Peyer's patch (tissue), 4 donors: ENCODE measurements at regions not wholly inside any gene's neighbourhood (a gene's known extent, or its start where the extent isn't known, plus 50 kb on each side); places are given as distances from the start of the nearest gene placed in this dataset.

ENCODE experiments used
- DNase-seq, 3 donors: peaks; one replicate each; pipeline ENCODE4 v3.0.0-alpha.2; 2017 to 2019
- H3K27ac ChIP-seq, 4 donors: fragments of 200-600 bp; sonication (generic); one replicate each; pipeline ENCODE4 v1.5.1; 2016 to 2019
- H3K27me3 ChIP-seq, 2 donors: fragments of 200-600 bp; sonication (generic); one replicate each; pipeline ENCODE4 v1.5.1; 2019
- H3K36me3 ChIP-seq, 3 donors: fragments of 200-600 bp; sonication (generic); one replicate each; pipeline ENCODE4 v1.5.1; 2016 to 2019
- H3K4me1 ChIP-seq, 4 donors: fragments of 200-600 bp; sonication (generic); one replicate each; pipeline ENCODE4 v1.5.1; 2016 to 2019
- H3K4me3 ChIP-seq, 4 donors: fragments of 200-600 bp; sonication (generic); 1 replicate in 3 of 4; 2 replicates in 1 of 4; pipeline ENCODE4 v1.5.1; 2016 to 2019; ENCODE audit warnings: mild to moderate bottlenecking in 1 of 4
- H3K9me3 ChIP-seq, 4 donors: fragments of 200-600 bp; sonication (generic); one replicate each; pipeline ENCODE4 v1.5.1; 2016 to 2019; ENCODE audit warnings: mild to moderate bottlenecking in 1 of 4
- CTCF ChIP-seq, 6 experiments: fragments of 450-650 bp in 4 of 6; fragments of 200-600 bp in 2 of 6; sonication (generic) in 1 of 6; IDR thresholded peaks; one replicate each; pipeline ENCODE4 v1.5.1; 2017 to 2019; ENCODE audit warnings: antibody characterized with exemption in 6 of 6, mild to moderate bottlenecking in 3 of 6, moderate library complexity in 1 of 6
- POLR2A ChIP-seq, 2 donors: fragments of 450-650 bp; IDR thresholded peaks; one replicate each; pipeline ENCODE4 v1.5.1; 2017; ENCODE audit warnings: antibody characterized with exemption in 2 of 2, mild to moderate bottlenecking in 2 of 2, moderate library complexity in 2 of 2

- no peak overlapping the region for H3K4me3 ChIP-seq
- TF ChIP-seq POLR2A (IDR thresholded peaks at IDR 0.05) (no peak), CTCF (IDR thresholded peaks at IDR 0.05) (no peak)
- no peaks in the 10 kb centered on the region for H3K36me3 ChIP-seq
- DNase-seq: no peak
- H3K9me3 ChIP-seq: no peaks in the 10 kb centered on the region
- H3K4me1 ChIP-seq: no peaks in the 10 kb centered on the region
- H3K27me3 ChIP-seq: no peaks in the 10 kb centered on the region
- no peak overlapping the region for H3K27ac ChIP-seq
Measured at GRCh38 chr2:224127871-224128501, 88.9 kb upstream of the SERPINE2 start.

- no peaks in the 10 kb centered on the region for H3K4me1 ChIP-seq
- DNase-seq: no peak
Measured at GRCh38 chr2:224126440-224126839, 87.4 kb upstream of the SERPINE2 start.

GRCh38 chr2:224126003-224126402 lies 86.9 kb upstream of the SERPINE2 start:
- Histone ChIP-seq H3K36me3 (no peaks in the 10 kb centered on the region), H3K4me1 (no peaks in the 10 kb centered on the region), H3K9me3 (no peaks in the 10 kb centered on the region), H3K27ac (no peak overlapping the region), H3K27me3 (no peaks in the 10 kb centered on the region), H3K4me3 (no peak overlapping the region)
- TF ChIP-seq CTCF (IDR thresholded peaks at IDR 0.05) (no peak), POLR2A (IDR thresholded peaks at IDR 0.05) (no peak)
- DNase-seq: no peak

More at GRCh38 chr2:224126440-224126839, 87.4 kb upstream of the SERPINE2 start:
- no peak overlapping the region for H3K4me3 ChIP-seq
- H3K27me3 ChIP-seq: no peaks in the 10 kb centered on the region
- H3K27ac ChIP-seq: no peak overlapping the region
- TF ChIP-seq POLR2A (IDR thresholded peaks at IDR 0.05): no peak
- TF ChIP-seq CTCF (IDR thresholded peaks at IDR 0.05): no peak
- H3K9me3 ChIP-seq: no peaks in the 10 kb centered on the region
- no peaks in the 10 kb centered on the region for H3K36me3 ChIP-seq

DNA sequence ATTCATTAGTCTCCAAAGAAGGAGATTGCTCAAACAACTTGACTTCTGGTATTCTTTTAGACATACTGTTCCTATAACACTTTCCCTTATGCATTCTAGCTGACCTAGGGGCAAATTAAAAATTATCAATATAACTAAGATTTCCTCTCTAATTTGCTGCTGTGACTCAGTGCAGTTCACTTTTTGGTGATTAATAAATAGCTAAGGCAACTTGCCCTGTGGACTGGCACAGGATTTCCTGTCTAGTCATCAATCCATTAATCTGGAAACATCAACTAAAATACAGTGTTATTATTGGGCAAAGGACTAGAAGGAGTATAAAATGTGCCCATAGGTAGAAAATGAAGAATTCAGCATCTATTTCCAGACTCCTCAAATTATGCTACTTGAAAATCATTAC lies 83.5 kb upstream of the SERPINE2 start:
- H3K4me1 ChIP-seq: no peaks in the 10 kb centered on the region
- no peaks in the 10 kb centered on the region for H3K9me3 ChIP-seq
- no peaks in the 10 kb centered on the region for H3K36me3 ChIP-seq
- no peak overlapping the region for H3K27ac ChIP-seq
- no peaks in the 10 kb centered on the region for H3K27me3 ChIP-seq
- H3K4me3 ChIP-seq: no peak overlapping the region
- TF ChIP-seq CTCF (IDR thresholded peaks at IDR 0.05) (no peak), POLR2A (IDR thresholded peaks at IDR 0.05) (no peak)
- DNase-seq: no peak

- TF ChIP-seq POLR2A (IDR thresholded peaks at IDR 0.05) (no peak), CTCF (IDR thresholded peaks at IDR 0.05) (no peak)
- Histone ChIP-seq H3K4me3 (no peak overlapping the region), H3K27me3 (no peaks in the 10 kb centered on the region), H3K9me3 (no peaks in the 10 kb centered on the region), H3K36me3 (no peaks in the 10 kb centered on the region), H3K27ac (no peak overlapping the region), H3K4me1 (no peaks in the 10 kb centered on the region)
- no peak for DNase-seq
Measured at GRCh38 chr2:224121406-224122067, 82.5 kb upstream of the SERPINE2 start.
